ENCODE measurements at regions not wholly inside any gene's neighbourhood (a gene's known extent, or its start where the extent isn't known, plus 50 kb on each side); places are given as distances from the start of the nearest gene placed in this dataset.

DNA sequence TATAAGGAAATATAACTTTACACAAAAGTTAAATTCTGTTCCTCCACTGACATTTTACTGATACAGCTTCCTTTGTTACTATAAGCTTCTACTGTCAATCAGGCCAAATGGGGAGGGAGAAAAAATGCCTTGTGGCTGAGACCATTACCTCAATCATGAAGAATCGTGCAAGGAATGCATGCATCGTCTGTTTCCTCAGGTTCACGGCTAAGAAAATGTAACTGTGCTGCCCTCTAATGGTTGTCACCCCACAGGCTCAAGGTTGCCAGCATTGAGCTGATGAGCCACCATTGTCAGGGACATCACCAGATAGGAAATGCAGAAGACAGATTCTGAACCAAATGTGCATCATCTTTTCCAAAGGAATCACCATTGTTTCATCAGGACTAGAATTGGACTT lies 426.9 kb downstream of the CDH2 start:
- TF ChIP-seq, protein P1, sequence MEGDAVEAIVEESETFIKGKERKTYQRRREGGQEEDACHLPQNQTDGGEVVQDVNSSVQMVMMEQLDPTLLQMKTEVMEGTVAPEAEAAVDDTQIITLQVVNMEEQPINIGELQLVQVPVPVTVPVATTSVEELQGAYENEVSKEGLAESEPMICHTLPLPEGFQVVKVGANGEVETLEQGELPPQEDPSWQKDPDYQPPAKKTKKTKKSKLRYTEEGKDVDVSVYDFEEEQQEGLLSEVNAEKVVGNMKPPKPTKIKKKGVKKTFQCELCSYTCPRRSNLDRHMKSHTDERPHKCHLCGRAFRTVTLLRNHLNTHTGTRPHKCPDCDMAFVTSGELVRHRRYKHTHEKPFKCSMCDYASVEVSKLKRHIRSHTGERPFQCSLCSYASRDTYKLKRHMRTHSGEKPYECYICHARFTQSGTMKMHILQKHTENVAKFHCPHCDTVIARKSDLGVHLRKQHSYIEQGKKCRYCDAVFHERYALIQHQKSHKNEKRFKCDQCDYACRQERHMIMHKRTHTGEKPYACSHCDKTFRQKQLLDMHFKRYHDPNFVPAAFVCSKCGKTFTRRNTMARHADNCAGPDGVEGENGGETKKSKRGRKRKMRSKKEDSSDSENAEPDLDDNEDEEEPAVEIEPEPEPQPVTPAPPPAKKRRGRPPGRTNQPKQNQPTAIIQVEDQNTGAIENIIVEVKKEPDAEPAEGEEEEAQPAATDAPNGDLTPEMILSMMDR (IDR thresholded peaks at IDR 0.05): no peak
- no peak for TF ChIP-seq POLR2A (IDR thresholded peaks at IDR 0.05)

Measured in uterus (tissue), 2 donors.